Gastroesophageal sphincter (tissue), 2 donors: ENCODE measurements at regions not wholly inside any gene's neighbourhood (a gene's known extent, or its start where the extent isn't known, plus 50 kb on each side); places are given as distances from the start of the nearest gene placed in this dataset.

ENCODE experiments used
- EP300 ChIP-seq: sonication (generic); formaldehyde crosslinking; IDR thresholded peaks from one replicate; pipeline ENCODE4 v1.6.1; 2017; ENCODE audit warnings: antibody characterized with exemption, mild to moderate bottlenecking
- POLR2AphosphoS5 ChIP-seq: sonication (generic); formaldehyde crosslinking; IDR thresholded peaks from one replicate; pipeline ENCODE4 v1.6.1; 2017; ENCODE audit warnings: antibody characterized with exemption

DNA sequence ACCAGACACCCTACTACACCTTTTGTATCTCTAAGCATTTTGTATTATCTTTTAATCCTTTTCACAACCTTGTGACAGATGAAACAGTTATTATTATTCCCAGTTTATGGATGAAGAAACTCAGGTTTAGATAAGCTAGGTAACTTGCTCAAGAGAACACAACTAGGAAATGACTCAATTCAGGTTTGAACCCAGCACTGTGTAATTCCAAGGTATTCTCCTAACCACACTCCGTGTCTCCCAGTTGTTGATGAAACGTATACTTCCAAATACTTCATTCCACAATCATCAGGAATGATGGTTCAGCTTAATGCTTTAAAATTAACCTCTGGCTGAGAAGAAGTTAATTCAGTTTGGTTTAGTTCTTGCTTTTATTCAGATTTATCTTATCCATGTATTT is 51.7 kb upstream of the MRPS6 start:
- TF ChIP-seq POLR2AphosphoS5 = no peak
- no peak for TF ChIP-seq EP300
